ENCODE measurements at regions not wholly inside any gene's neighbourhood (a gene's known extent, or its start where the extent isn't known, plus 50 kb on each side); places are given as distances from the start of the nearest gene placed in this dataset.

- Histone ChIP-seq H3K9me3 (no peaks in the 10 kb centered on the region), H3K4me3 (no peak overlapping the region), H3K27me3 (ENCODE audit: insufficient read depth in 3 of 3, low read length in 2 of 3) (no peaks in the 10 kb centered on the region), H3K27ac (no peak overlapping the region), H3K4me1 (no peaks in the 10 kb centered on the region), H3K36me3 (ENCODE audit: insufficient read depth in 1 of 2, low read depth in 1 of 2) (no peaks in the 10 kb centered on the region)
- ATAC-seq (no peak), DNase-seq (no peak)
- WGBS, 3 donors, result 93 to 95% (median 93%) methylated on average over 2 of the region's 2 CpGs
- TF ChIP-seq, protein P1, sequence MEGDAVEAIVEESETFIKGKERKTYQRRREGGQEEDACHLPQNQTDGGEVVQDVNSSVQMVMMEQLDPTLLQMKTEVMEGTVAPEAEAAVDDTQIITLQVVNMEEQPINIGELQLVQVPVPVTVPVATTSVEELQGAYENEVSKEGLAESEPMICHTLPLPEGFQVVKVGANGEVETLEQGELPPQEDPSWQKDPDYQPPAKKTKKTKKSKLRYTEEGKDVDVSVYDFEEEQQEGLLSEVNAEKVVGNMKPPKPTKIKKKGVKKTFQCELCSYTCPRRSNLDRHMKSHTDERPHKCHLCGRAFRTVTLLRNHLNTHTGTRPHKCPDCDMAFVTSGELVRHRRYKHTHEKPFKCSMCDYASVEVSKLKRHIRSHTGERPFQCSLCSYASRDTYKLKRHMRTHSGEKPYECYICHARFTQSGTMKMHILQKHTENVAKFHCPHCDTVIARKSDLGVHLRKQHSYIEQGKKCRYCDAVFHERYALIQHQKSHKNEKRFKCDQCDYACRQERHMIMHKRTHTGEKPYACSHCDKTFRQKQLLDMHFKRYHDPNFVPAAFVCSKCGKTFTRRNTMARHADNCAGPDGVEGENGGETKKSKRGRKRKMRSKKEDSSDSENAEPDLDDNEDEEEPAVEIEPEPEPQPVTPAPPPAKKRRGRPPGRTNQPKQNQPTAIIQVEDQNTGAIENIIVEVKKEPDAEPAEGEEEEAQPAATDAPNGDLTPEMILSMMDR (IDR thresholded peaks at IDR 0.05), result no peak
- intact Hi-C loops (cut with DNase I), result no loop called here
Measured at GRCh38 chr12:131477613-131478012, 233.3 kb upstream of the SFSWAP start.

GRCh38 chr12:131478468-131478867 lies 232.4 kb upstream of the SFSWAP start:
- H3K27ac ChIP-seq, result no peak overlapping the region
- no peaks in the 10 kb centered on the region for H3K9me3 ChIP-seq
- no peaks in the 10 kb centered on the region for H3K36me3 ChIP-seq (ENCODE audit: insufficient read depth in 1 of 2, low read depth in 1 of 2)
- no peak for DNase-seq
- TF ChIP-seq, protein P1 (IDR thresholded peaks at IDR 0.05), result no peak
- no peak for ATAC-seq
- no peak overlapping the region for H3K4me3 ChIP-seq
- H3K4me1 ChIP-seq, result no peaks in the 10 kb centered on the region
- H3K27me3 ChIP-seq (ENCODE audit: insufficient read depth in 3 of 3, low read length in 2 of 3), result no peaks in the 10 kb centered on the region
- intact Hi-C loops (cut with DNase I), result no loop called here
- WGBS, 3 donors, result 66 to 77% (median 70%) methylated on average over 3 of the region's 3 CpGs

DNA sequence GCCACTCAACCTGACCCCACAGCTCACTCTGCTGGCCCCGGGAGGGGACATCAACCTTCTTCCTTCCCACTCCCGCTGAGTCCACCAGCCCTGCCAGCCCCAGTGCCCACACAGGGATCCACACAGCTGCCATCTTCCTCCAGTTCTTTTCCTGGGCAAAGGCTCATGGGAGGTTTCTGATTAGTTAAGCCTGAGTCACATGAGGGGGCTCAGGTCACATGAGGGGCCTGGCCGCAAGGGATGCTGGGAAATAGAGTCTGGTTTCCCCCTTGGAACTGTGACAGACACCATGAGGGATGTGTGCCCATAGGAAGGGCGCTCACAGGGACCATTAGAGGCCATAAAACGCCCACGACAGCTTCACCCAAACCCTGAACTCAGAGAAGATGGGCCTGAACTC lies 228.7 kb upstream of the SFSWAP start:
- DNase-seq (no peak), ATAC-seq (no peak)
- no peak overlapping the region for H3K4me3 ChIP-seq
- intact Hi-C loops (cut with DNase I), result no loop called here
- TF ChIP-seq, protein P1 (IDR thresholded peaks at IDR 0.05), result no peak
- no peak overlapping the region for H3K27ac ChIP-seq
- H3K9me3 ChIP-seq, result no peaks in the 10 kb centered on the region
- 70 to 73% (median 72%) methylated on average over 6 of the region's 6 CpGs for WGBS, 3 donors
- no peaks in the 10 kb centered on the region for H3K27me3 ChIP-seq (ENCODE audit: insufficient read depth in 3 of 3, low read length in 2 of 3)
- H3K4me1 ChIP-seq, result no peaks in the 10 kb centered on the region
- no peaks in the 10 kb centered on the region for H3K36me3 ChIP-seq (ENCODE audit: insufficient read depth in 1 of 2, low read depth in 1 of 2)

- Histone ChIP-seq H3K27ac (no peak overlapping the region), H3K36me3 (ENCODE audit: insufficient read depth in 1 of 2, low read depth in 1 of 2) (no peaks in the 10 kb centered on the region), H3K9me3 (no peaks in the 10 kb centered on the region), H3K4me1 (no peaks in the 10 kb centered on the region), H3K27me3 (ENCODE audit: insufficient read depth in 3 of 3, low read length in 2 of 3) (no peaks in the 10 kb centered on the region), H3K4me3 (no peak overlapping the region)
- WGBS, 3 donors, result 84 to 90% (median 86%) methylated on average over 9 of the region's 9 CpGs
- intact Hi-C loops (cut with DNase I), result no loop called here
- ATAC-seq (no peak), DNase-seq (no peak)
- TF ChIP-seq, protein P1 (IDR thresholded peaks at IDR 0.05), result no peak
Measured at GRCh38 chr12:131482686-131483085, 228.2 kb upstream of the SFSWAP start.

- Histone ChIP-seq H3K9me3 (no peaks in the 10 kb centered on the region), H3K4me1 (no peaks in the 10 kb centered on the region), H3K36me3 (ENCODE audit: insufficient read depth in 1 of 2, low read depth in 1 of 2) (no peaks in the 10 kb centered on the region), H3K4me3 (no peak overlapping the region), H3K27ac (no peak overlapping the region), H3K27me3 (ENCODE audit: insufficient read depth in 3 of 3, low read length in 2 of 3) (peaks cover 0 to 5% (median 0%) of the 10 kb centered on the region in 3 donors)
- DNase-seq (no peak), ATAC-seq (no peak)
- WGBS, 3 donors, result 57 to 63% (median 57%) methylated on average over 5 of the region's 5 CpGs
- TF ChIP-seq, protein P1 (IDR thresholded peaks at IDR 0.05), result no peak
- intact Hi-C loops (cut with DNase I), result no loop called here
Measured at GRCh38 chr12:131486451-131487230, 224.2 kb upstream of the SFSWAP start.

Measured in psoas muscle (tissue), 7 donors.